RWPE2 (cell line): ENCODE measurements at regions not wholly inside any gene's neighbourhood (a gene's known extent, or its start where the extent isn't known, plus 50 kb on each side); places are given as distances from the start of the nearest gene placed in this dataset.

ENCODE experiments used
- ATAC-seq: fragments of 200-7000 bp; cut with Tn5 transposase; 3 replicates; pipeline ENCODE4 v1.9.1; 2021; ENCODE audit warnings: low read depth
- DNase-seq: peaks from one replicate; pipeline ENCODE4 v3.0.0-alpha.2; 2020; ENCODE audit warnings: low spot score
- H3K27ac ChIP-seq: fragments of 450-650 bp; 2 replicates; pipeline ENCODE4 v1.5.1; 2017; ENCODE audit warnings: mild to moderate bottlenecking; ENCODE audit not compliant: poor library complexity, severe bottlenecking
- H3K27me3 ChIP-seq: fragments of 250-450 bp; sonication (Bioruptor Pico); 2 replicates; pipeline ENCODE4 v1.5.1; 2021; ENCODE audit warnings: mild to moderate bottlenecking, moderate library complexity; ENCODE audit not compliant: insufficient read depth, poor library complexity, severe bottlenecking
- H3K36me3 ChIP-seq: fragments of 250-450 bp; sonication (Bioruptor Pico); 2 replicates; pipeline ENCODE4 v1.5.1; 2020; ENCODE audit warnings: low read depth, mild to moderate bottlenecking, moderate library complexity
- H3K4me1 ChIP-seq: fragments of 250-450 bp; sonication (Bioruptor Pico); 2 replicates; pipeline ENCODE4 v1.5.1; 2021; ENCODE audit warnings: mild to moderate bottlenecking, moderate library complexity; ENCODE audit not compliant: insufficient read depth, poor library complexity, severe bottlenecking
- H3K4me3 ChIP-seq: fragments of 250-450 bp; sonication (Bioruptor Pico); 2 replicates; pipeline ENCODE4 v1.5.1; 2021; ENCODE audit warnings: mild to moderate bottlenecking, moderate library complexity; ENCODE audit not compliant: severe bottlenecking
- H3K9me3 ChIP-seq: fragments of 250-450 bp; sonication (Bioruptor Pico); 2 replicates; pipeline ENCODE4 v1.5.1; 2021; ENCODE audit warnings: mild to moderate bottlenecking, moderate library complexity; ENCODE audit not compliant: severe bottlenecking
- CTCF ChIP-seq: fragments of 450-650 bp; IDR thresholded peaks from one replicate; pipeline ENCODE4 v1.5.1; 2017; ENCODE audit warnings: mild to moderate bottlenecking, moderate library complexity; ENCODE audit not compliant: poor library complexity, severe bottlenecking

- Histone ChIP-seq H3K27me3 (peaks cover 16% of the 10 kb centered on the region), H3K27ac (no peak overlapping the region), H3K4me1 (no peaks in the 10 kb centered on the region), H3K4me3 (no peak overlapping the region), H3K9me3 (no peaks in the 10 kb centered on the region), H3K36me3 (no peaks in the 10 kb centered on the region)
- ATAC-seq (no peak), DNase-seq (no peak)
- TF ChIP-seq CTCF: no peak
These were observed 125.4 kb upstream of the NPVF start for GRCh38 chr7:25353732-25354131.

- no peak for DNase-seq
- no peak overlapping the region for H3K4me3 ChIP-seq
- H3K9me3 ChIP-seq: no peaks in the 10 kb centered on the region
- no peaks in the 10 kb centered on the region for H3K4me1 ChIP-seq
- no peak for ATAC-seq
- H3K27ac ChIP-seq: no peak overlapping the region
- no peaks in the 10 kb centered on the region for H3K36me3 ChIP-seq
- no peak for TF ChIP-seq CTCF
- peaks cover 16% of the 10 kb centered on the region for H3K27me3 ChIP-seq
These were observed 128.4 kb upstream of the NPVF start for GRCh38 chr7:25356534-25357151.

GRCh38 chr7:25358926-25359325 lies 130.6 kb upstream of the NPVF start:
- no peak for ATAC-seq
- H3K36me3 ChIP-seq: no peaks in the 10 kb centered on the region
- no peak for DNase-seq
- H3K4me1 ChIP-seq: no peaks in the 10 kb centered on the region
- peaks cover 16% of the 10 kb centered on the region for H3K27me3 ChIP-seq
- no peak for TF ChIP-seq CTCF
- H3K9me3 ChIP-seq: no peaks in the 10 kb centered on the region
- no peak overlapping the region for H3K27ac ChIP-seq
- no peak overlapping the region for H3K4me3 ChIP-seq

GRCh38 chr7:25359471-25360059 lies 131.3 kb upstream of the NPVF start:
- no peaks in the 10 kb centered on the region for H3K36me3 ChIP-seq
- no peaks in the 10 kb centered on the region for H3K4me1 ChIP-seq
- no peak for DNase-seq
- ATAC-seq: no peak
- H3K27ac ChIP-seq: no peak overlapping the region
- no peak overlapping the region for H3K4me3 ChIP-seq
- peaks cover 16% of the 10 kb centered on the region for H3K27me3 ChIP-seq
- TF ChIP-seq CTCF: no peak
- no peaks in the 10 kb centered on the region for H3K9me3 ChIP-seq

GRCh38 chr7:25360451-25360850 lies 132.2 kb upstream of the NPVF start:
- DNase-seq: no peak
- Histone ChIP-seq H3K9me3 (no peaks in the 10 kb centered on the region), H3K4me3 (no peak overlapping the region), H3K36me3 (no peaks in the 10 kb centered on the region), H3K27me3 (peaks cover 16% of the 10 kb centered on the region), H3K4me1 (no peaks in the 10 kb centered on the region), H3K27ac (no peak overlapping the region)
- no peak for ATAC-seq
- no peak for TF ChIP-seq CTCF
